K562 (cell line): ENCODE measurements at regions not wholly inside any gene's neighbourhood (a gene's known extent, or its start where the extent isn't known, plus 50 kb on each side); places are given as distances from the start of the nearest gene placed in this dataset.

Source experiments
- ATAC-seq: fragments of 200-7000 bp; cut with Tn5 transposase; 3 replicates; pipeline ENCODE4 v1.9.1; 2020; ENCODE audit warnings: moderate library complexity
- BruUV-seq: library from RNA; stranded (reverse); fragments of 400-500 nt; replicated peaks from 2 replicates; lab custom pipeline; 2021; lab: Mats Ljungman, UMichigan
- CTCF ChIA-PET: fragments of 300-600 bp; formaldehyde crosslinking; extraction: SDS; loops from one replicate; lab custom pipeline; 2021; ENCODE audit warnings: low intra/inter-chr PET ratio; lab: Yijun Ruan, JAX
- POLR2A ChIA-PET: fragments of 300-600, 350-650 bp; sonication (Branson Sonifier 250); formaldehyde crosslinking; extraction: SDS; loops from one replicate; lab custom pipeline; 2021; ENCODE audit warnings: antibody characterized with exemption, inconsistent platforms; lab: Yijun Ruan, JAX
- DNase-seq, 4 experiments: peaks; one replicate each; pipeline versions ENCODE4 v3.0.0 to v3.0.0-alpha.2; 2011 to 2018; ENCODE audit warnings: low spot score in 3 of 4, mixed read lengths in 3 of 4; ENCODE audit errors: extremely low read depth in 1 of 4
- FAIRE-seq: peaks from 2 replicates; lab custom pipeline; 2011; peaks lifted over from hg19 to GRCh38; lab: Jason Lieb, UNC
- H2AFZ ChIP-seq: 2 replicates; pipeline ENCODE4 v1.6.0; 2011; ENCODE audit warnings: low read depth, low read length, control low read depth, inconsistent platforms
- H3K27ac ChIP-seq: fragments of 200-600 bp; 3 replicates; pipeline ENCODE4 v1.8.0; 2011; ENCODE audit warnings: low read depth, mild to moderate bottlenecking, control low read depth, inconsistent platforms, low read length, moderate library complexity, mixed read lengths; ENCODE audit errors: extremely low read depth
- H3K27me3 ChIP-seq, 2 experiments: fragments of 300-600 bp in 1 of 2; 2 replicates in 1 of 2; 3 replicates in 1 of 2; pipeline versions ENCODE4 v1.6.0 to v1.8.0; 2011; ENCODE audit warnings: inconsistent platforms in 2 of 2, low read length in 2 of 2, mild to moderate bottlenecking in 1 of 2, mixed read lengths in 1 of 2, moderate library complexity in 1 of 2; ENCODE audit not compliant: control insufficient read depth in 2 of 2, insufficient read depth in 2 of 2
- H3K36me3 ChIP-seq: fragments of 300-600 bp; 3 replicates; pipeline ENCODE4 v1.8.0; 2011; ENCODE audit warnings: mild to moderate bottlenecking, low read length, inconsistent platforms; ENCODE audit not compliant: control insufficient read depth, insufficient read depth
- H3K4me1 ChIP-seq, 2 experiments: fragments of 200-600 bp in 1 of 2; replicated peaks in 1 of 2; 2 replicates in 1 of 2; 3 replicates in 1 of 2; pipeline versions ENCODE4 v1.5.1 to v1.8.0; 2011; ENCODE audit warnings: inconsistent platforms in 2 of 2, low read length in 2 of 2, mild to moderate bottlenecking in 1 of 2, mixed read lengths in 1 of 2, moderate library complexity in 1 of 2; ENCODE audit not compliant: control insufficient read depth in 2 of 2, insufficient read depth in 2 of 2
- H3K4me2 ChIP-seq: 2 replicates; pipeline ENCODE4 v1.6.1; 2011; ENCODE audit warnings: low read length, control low read depth, inconsistent platforms, mixed read lengths; ENCODE audit not compliant: insufficient read depth
- H3K4me3 ChIP-seq: fragments of 200-600 bp; sonication (generic), shearing (Covaris generic); 2 replicates; pipeline ENCODE4 v1.5.1; 2016; ENCODE audit warnings: control low read depth, inconsistent platforms
- H3K79me2 ChIP-seq: fragments of 200-600 bp; 3 replicates; pipeline ENCODE4 v1.8.0; 2011; ENCODE audit warnings: low read length, inconsistent platforms; ENCODE audit not compliant: control insufficient read depth, insufficient read depth
- H3K9ac ChIP-seq, 2 experiments: 2 replicates each; pipeline versions ENCODE4 v1.6.0 to v1.6.1; 2011; ENCODE audit warnings: low read depth in 2 of 2, low read length in 2 of 2, control low read depth in 1 of 2, inconsistent platforms in 1 of 2, mild to moderate bottlenecking in 1 of 2, mixed read lengths in 1 of 2; ENCODE audit not compliant: insufficient read depth in 1 of 2
- H3K9me1 ChIP-seq: one replicate; pipeline ENCODE4 v1.6.0; 2011; ENCODE audit warnings: inconsistent platforms, mild to moderate bottlenecking, low read length, moderate library complexity; ENCODE audit not compliant: control insufficient read depth, insufficient read depth
- H3K9me3 ChIP-seq: replicated peaks from 2 replicates; pipeline ENCODE4 v1.5.1; 2011; ENCODE audit warnings: low read depth, low read length, inconsistent platforms; ENCODE audit not compliant: control insufficient read depth, insufficient read depth
- H4K20me1 ChIP-seq: replicated peaks from 2 replicates; pipeline ENCODE4 v1.6.1; 2011; ENCODE audit warnings: low read length, inconsistent platforms, mixed read lengths; ENCODE audit not compliant: control insufficient read depth, insufficient read depth
- ATF7 ChIP-seq: fragments of 450-650 bp; IDR thresholded peaks from 2 replicates; pipeline ENCODE4 v1.7.1; 2014; ENCODE audit warnings: mild to moderate bottlenecking, moderate library complexity
- CBFA2T3 ChIP-seq: fragments of 450-650 bp; IDR thresholded peaks from 2 replicates; pipeline ENCODE4 v1.6.1; 2017
- CBX2 ChIP-seq: fragments of 200-600 bp; sonication (generic); IDR thresholded peaks from one replicate; pipeline ENCODE4 v1.6.1; 2012; ENCODE audit warnings: mild to moderate bottlenecking, low read length, inconsistent platforms; ENCODE audit not compliant: insufficient read depth, poor library complexity, severe bottlenecking
- CREM ChIP-seq: IDR thresholded peaks from 2 replicates; pipeline ENCODE4 v1.6.1; 2014; ENCODE audit warnings: antibody characterized with exemption, low read depth
- ETV1 ChIP-seq: fragments of 450-650 bp; conservative IDR thresholded peaks from 2 replicates; pipeline ENCODE4 v1.6.1; 2016; ENCODE audit warnings: missing genetic modification characterization, control low read depth, low read depth, missing compliant biosample characterization
- FOXK2 ChIP-seq, 2 experiments: fragments of 450-650 bp; IDR thresholded peaks in 1 of 2; conservative IDR thresholded peaks in 1 of 2; 2 replicates each; pipeline ENCODE4 v1.6.1; 2016; ENCODE audit warnings: low read depth in 2 of 2, mild to moderate bottlenecking in 1 of 2
- KAT8 ChIP-seq: fragments of 450-650 bp; IDR thresholded peaks from 2 replicates; pipeline ENCODE4 v1.6.1; 2016; ENCODE audit warnings: low read depth, mild to moderate bottlenecking
- MAFG ChIP-seq: fragments of 450-650 bp; conservative IDR thresholded peaks from 2 replicates; pipeline ENCODE4 v1.6.1; 2016; ENCODE audit warnings: missing genetic modification characterization, missing compliant biosample characterization
- MAFK ChIP-seq: IDR thresholded peaks from 2 replicates; pipeline ENCODE4 v1.6.1; 2011; ENCODE audit warnings: low read length, improper control_type of control experiment
- NR2F6 ChIP-seq: fragments of 450-650 bp; formaldehyde crosslinking; IDR thresholded peaks from 2 replicates; pipeline ENCODE4 v1.4.0; 2020; ENCODE audit warnings: mild to moderate bottlenecking
- POLR3G ChIP-seq: IDR thresholded peaks from 2 replicates; pipeline ENCODE4 v1.6.1; 2011; ENCODE audit not compliant: insufficient read length, insufficient replicate concordance; ENCODE audit errors: extremely low read depth
- PURB ChIP-seq: sonication (generic); formaldehyde crosslinking; IDR thresholded peaks from 2 replicates; pipeline ENCODE4 v1.9.0; 2021; ENCODE audit warnings: low read depth, mild to moderate bottlenecking, missing genetic modification reagents
- TRIM24 ChIP-seq, 2 experiments: fragments of 450-650 bp; IDR thresholded peaks; 2 replicates each; pipeline ENCODE4 v1.6.1; 2016
- ZNF717 ChIP-seq: fragments of 250-450 bp; sonication (Bioruptor Pico); IDR thresholded peaks from 2 replicates; pipeline ENCODE4 v1.5.0; 2021
- WGBS: fragments of 100-300 bp; shearing (Covaris generic); methylation state at CpG from one replicate; pipeline ENCODE4 v1.1.6; 2016; ENCODE audit warnings: low coverage, mixed read lengths; ENCODE audit not compliant: insufficient coverage; ENCODE audit errors: missing lambda C conversion rate; 5-methylcytosine and 5-hydroxymethylcytosine counted together
- in situ Hi-C: fragments of 300-500 bp; cut with MboI; formaldehyde crosslinking; loops from 4 replicates; pipeline ENCODE4 v1.15.0; 2018; ENCODE audit warnings: inconsistent platforms, mixed read lengths
- intact Hi-C: fragments of 100-400 bp; cut with micrococcal nuclease; formaldehyde crosslinking; loops from 2 replicates; pipeline ENCODE4 v1.14.2; 2022
- TF ChIP-seq, protein P1 (sequence below): sonication (generic); formaldehyde crosslinking; IDR thresholded peaks from 2 replicates; pipeline ENCODE4 v1.9.0; 2022; ENCODE audit warnings: mild to moderate bottlenecking, missing genetic modification reagents
- TF ChIP-seq, protein P2 (sequence below): fragments of 200-800 bp; sonication (Bioruptor generic); IDR thresholded peaks from 2 replicates; pipeline ENCODE4 v1.6.1; 2017; ENCODE audit warnings: missing genetic modification characterization, missing compliant biosample characterization

DNA sequence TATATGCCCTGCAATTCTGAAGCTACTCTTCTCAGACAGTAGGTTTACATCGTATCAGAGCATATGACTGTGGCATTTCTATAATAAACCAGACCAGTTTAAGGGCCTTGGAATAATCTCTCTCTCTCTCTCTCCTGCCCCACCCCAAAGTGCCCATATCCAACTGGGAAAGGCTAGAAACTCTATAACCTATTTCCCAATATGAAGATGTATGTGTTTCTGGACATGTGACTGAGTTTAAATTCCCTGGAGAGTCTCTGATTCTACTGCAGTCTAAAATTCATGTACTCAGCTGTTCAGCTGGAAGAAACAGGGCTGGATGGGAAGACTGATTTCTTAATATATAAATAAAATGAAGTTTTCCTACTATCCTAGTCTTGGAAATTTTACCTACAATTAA is 91.9 kb upstream of the MBNL2 start:
- no peak for FAIRE-seq
- H3K27me3 ChIP-seq, result peaks cover 0 to 5% of the 10 kb centered on the region in 2 experiments; a peak in 1 of 5 replicates
- H3K9me3 ChIP-seq, result no peaks in the 10 kb centered on the region
- no peak overlapping the region for H2AFZ ChIP-seq
- ChIA-PET CTCF (no interaction called here), POLR2A (interaction anchor here (0.6 kb wide), 1 partner anchor 15 kb away, joined by 4 read pairs; no protein-coding TSS in a partner anchor)
- no peaks in the 10 kb centered on the region for H4K20me1 ChIP-seq
- H3K79me2 ChIP-seq, result no peaks in the 10 kb centered on the region
- H3K9ac ChIP-seq, result no peak overlapping the region
- H3K4me3 ChIP-seq, result no peak overlapping the region
- no peak for ATAC-seq
- no peaks in the 10 kb centered on the region for H3K36me3 ChIP-seq
- 20% methylated on average over 1 of the region's 1 CpG for WGBS
- BruUV-seq, result no TSS peak
- no peaks in the 10 kb centered on the region for H3K9me1 ChIP-seq
- in situ Hi-C loops, result no loop called here
- no peak overlapping the region for H3K27ac ChIP-seq
- H3K4me1 ChIP-seq, result peaks cover 0 to 9% of the 10 kb centered on the region in 2 experiments; a peak in 3 of 5 replicates
- TF ChIP-seq KAT8 (no peak), ZNF717 (CRISPR knock-in tag) (no peak)
- TF ChIP-seq, protein P1, sequence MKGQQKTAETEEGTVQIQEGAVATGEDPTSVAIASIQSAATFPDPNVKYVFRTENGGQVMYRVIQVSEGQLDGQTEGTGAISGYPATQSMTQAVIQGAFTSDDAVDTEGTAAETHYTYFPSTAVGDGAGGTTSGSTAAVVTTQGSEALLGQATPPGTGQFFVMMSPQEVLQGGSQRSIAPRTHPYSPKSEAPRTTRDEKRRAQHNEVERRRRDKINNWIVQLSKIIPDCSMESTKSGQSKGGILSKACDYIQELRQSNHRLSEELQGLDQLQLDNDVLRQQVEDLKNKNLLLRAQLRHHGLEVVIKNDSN (CRISPR knock-in tag), result no peak
- no peak overlapping the region for H3K4me2 ChIP-seq
- intact Hi-C loops, result no loop called here
- no peak for DNase-seq

DNA sequence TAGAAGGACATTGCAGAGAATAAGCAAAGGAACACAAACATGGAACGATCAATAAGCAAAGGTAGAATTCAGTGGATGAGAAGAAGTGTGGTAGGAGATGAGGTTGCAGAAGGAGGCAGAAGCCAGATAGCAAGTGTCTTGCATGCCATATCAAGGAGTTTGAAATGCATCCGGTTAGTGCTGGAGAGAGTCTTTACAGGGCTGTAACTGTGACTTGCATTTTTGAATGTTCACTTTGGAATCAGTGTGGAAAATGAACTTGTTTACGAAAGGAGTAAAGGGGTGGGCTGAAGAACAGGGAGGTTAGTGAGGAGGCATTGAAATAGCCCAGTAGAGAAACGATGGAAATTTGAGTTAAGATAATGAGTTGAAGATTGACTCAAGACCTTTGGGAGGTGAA is 90.7 kb upstream of the MBNL2 start:
- BruUV-seq, result no TSS peak
- Histone ChIP-seq H3K79me2 (no peaks in the 10 kb centered on the region), H3K27me3 (no peaks in the 10 kb centered on the region), H3K9ac (no peak overlapping the region), H3K27ac (no peak overlapping the region), H3K36me3 (no peaks in the 10 kb centered on the region), H3K4me2 (peak overlapping the region; percentile 14; the same call in 1 of the 2 replicates), H3K4me1 (peaks cover 0 to 9% of the 10 kb centered on the region in 2 experiments; a peak in 3 of 5 replicates), H3K9me1 (no peaks in the 10 kb centered on the region), H3K9me3 (no peaks in the 10 kb centered on the region), H4K20me1 (no peaks in the 10 kb centered on the region), H2AFZ (0 out of 2 replicates have a peak overlapping the region, but pooled peaks have one; percentile 25), H3K4me3 (no peak overlapping the region)
- FAIRE-seq (no peak), DNase-seq (peak in 2 of 4 experiments; percentile 14 to 27), ATAC-seq (peak; percentile 73)
- ChIA-PET POLR2A (no interaction called here), CTCF (no interaction called here)
- intact Hi-C loops (no loop called here), in situ Hi-C loops (no loop called here)
- WGBS, result 7% methylated on average over 4 of the region's 4 CpGs
- TF ChIP-seq TRIM24 (IDR thresholded peaks at IDR 0.05), result 0 out of 4 replicates have a peak, but pooled peaks of 1 of the 2 experiments have one; percentile 15
- no peak for TF ChIP-seq CBX2
- TF ChIP-seq POLR3G, result no peak
- TF ChIP-seq CBFA2T3, result peak; percentile 13; the same call in 1 of the 2 replicates
- TF ChIP-seq KAT8, result no peak
- peak; percentile 93 for TF ChIP-seq MAFG
- TF ChIP-seq MAFK, result peak; percentile 28; the same call in 1 of the 2 replicates
- TF ChIP-seq NR2F6 (CRISPR knock-in tag), result no peak
- TF ChIP-seq, protein P2, sequence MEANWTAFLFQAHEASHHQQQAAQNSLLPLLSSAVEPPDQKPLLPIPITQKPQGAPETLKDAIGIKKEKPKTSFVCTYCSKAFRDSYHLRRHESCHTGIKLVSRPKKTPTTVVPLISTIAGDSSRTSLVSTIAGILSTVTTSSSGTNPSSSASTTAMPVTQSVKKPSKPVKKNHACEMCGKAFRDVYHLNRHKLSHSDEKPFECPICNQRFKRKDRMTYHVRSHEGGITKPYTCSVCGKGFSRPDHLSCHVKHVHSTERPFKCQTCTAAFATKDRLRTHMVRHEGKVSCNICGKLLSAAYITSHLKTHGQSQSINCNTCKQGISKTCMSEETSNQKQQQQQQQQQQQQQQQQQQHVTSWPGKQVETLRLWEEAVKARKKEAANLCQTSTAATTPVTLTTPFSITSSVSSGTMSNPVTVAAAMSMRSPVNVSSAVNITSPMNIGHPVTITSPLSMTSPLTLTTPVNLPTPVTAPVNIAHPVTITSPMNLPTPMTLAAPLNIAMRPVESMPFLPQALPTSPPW, result no peak
- TF ChIP-seq ETV1 (tag), result peak; percentile 64; the same call in 1 of the 2 replicates
- TF ChIP-seq PURB (CRISPR knock-in tag), result no peak
- no peak for TF ChIP-seq ATF7
- 0 out of 4 replicates have a peak, but pooled peaks of 1 of the 2 experiments have one; percentile 15 for TF ChIP-seq FOXK2 (conservative IDR thresholded peaks at IDR 0.05 in 1 of 2, IDR thresholded peaks at IDR 0.05 in 1 of 2; ENCODE audit: low read depth in 2 of 2)
- TF ChIP-seq CREM, result no peak
